Endothelial cell of hepatic sinusoid (primary cell): ENCODE measurements at regions not wholly inside any gene's neighbourhood (a gene's known extent, or its start where the extent isn't known, plus 50 kb on each side); places are given as distances from the start of the nearest gene placed in this dataset.

Source experiments
- in situ Hi-C: cut with HindIII; loops from 2 replicates; pipeline ENCODE4 v1.10.0; 2017; ENCODE audit warnings: low sequenced_read_pairs

- in situ Hi-C loops = no loop called here
Observed at GRCh38 chr3:72594615-72595215, 253.5 kb downstream of the SHQ1 start.

- in situ Hi-C loops = no loop called here
Observed at GRCh38 chr3:72593881-72594397, 254.3 kb downstream of the SHQ1 start.

- in situ Hi-C loops = no loop called here
Observed at GRCh38 chr3:72591522-72592421, 256.5 kb downstream of the SHQ1 start.

GRCh38 chr3:72590732-72591221, 257.5 kb downstream of the SHQ1 start:
- in situ Hi-C loops = no loop called here

- in situ Hi-C loops = no loop called here
Observed at GRCh38 chr3:72587282-72587681, 261.0 kb downstream of the SHQ1 start.

- in situ Hi-C loops = no loop called here
Observed at GRCh38 chr3:72586694-72587093, 261.6 kb downstream of the SHQ1 start.

GRCh38 chr3:72585966-72586365, 262.3 kb downstream of the SHQ1 start:
- in situ Hi-C loops = no loop called here

- in situ Hi-C loops = no loop called here
Observed at GRCh38 chr3:72584262-72584661, 264.0 kb downstream of the SHQ1 start.

- in situ Hi-C loops = no loop called here
Observed at GRCh38 chr3:72582963-72583362, 265.3 kb downstream of the SHQ1 start.

- in situ Hi-C loops = no loop called here
Observed at GRCh38 chr3:72582211-72582878, 265.9 kb downstream of the SHQ1 start.

- in situ Hi-C loops = no loop called here
Observed at GRCh38 chr3:72580900-72581299, 267.3 kb downstream of the SHQ1 start.

GRCh38 chr3:72580246-72580756, 267.9 kb downstream of the SHQ1 start:
- in situ Hi-C loops = no loop called here

GRCh38 chr3:72579581-72580245, 268.5 kb downstream of the SHQ1 start:
- in situ Hi-C loops = no loop called here

- in situ Hi-C loops = no loop called here
Observed at GRCh38 chr3:72579191-72579580, 269.1 kb downstream of the SHQ1 start.

GRCh38 chr3:72577190-72577589, 271.1 kb downstream of the SHQ1 start:
- in situ Hi-C loops = no loop called here

- in situ Hi-C loops = no loop called here
Observed at GRCh38 chr3:72576563-72576962, 271.7 kb downstream of the SHQ1 start.

GRCh38 chr3:72574144-72574543, 274.1 kb downstream of the SHQ1 start:
- in situ Hi-C loops = no loop called here

GRCh38 chr3:72573051-72573450, 275.2 kb downstream of the SHQ1 start:
- in situ Hi-C loops = no loop called here

GRCh38 chr3:72572489-72573007, 275.7 kb downstream of the SHQ1 start:
- in situ Hi-C loops = no loop called here

GRCh38 chr3:72571638-72572114, 276.6 kb downstream of the SHQ1 start:
- in situ Hi-C loops = no loop called here
